Mesenchymal stem cell (in vitro differentiated cells and primary cell): ENCODE measurements at regions not wholly inside any gene's neighbourhood (a gene's known extent, or its start where the extent isn't known, plus 50 kb on each side); places are given as distances from the start of the nearest gene placed in this dataset.
"Not testable (repeated sequence)": the region's sequence is repeated elsewhere in the genome, so short reads cannot be mapped to it uniquely, and the experiment has no call there.

Experiments used
- DNase-seq: peaks from one replicate; pipeline ENCODE4 v3.0.0-alpha.2; 2013
- H2AFZ ChIP-seq: one replicate; pipeline ENCODE4 v1.6.1; 2013; ENCODE audit warnings: low read depth, mild to moderate bottlenecking, control low read depth, inconsistent platforms, low read length, moderate library complexity
- H2AK5ac ChIP-seq: 2 replicates; pipeline ENCODE4 v1.6.1; 2013; ENCODE audit warnings: low read length, moderate library complexity, mild to moderate bottlenecking, inconsistent platforms; ENCODE audit not compliant: severe bottlenecking
- H2BK120ac ChIP-seq: one replicate; pipeline ENCODE4 v1.6.1; 2013; ENCODE audit warnings: low read depth, mild to moderate bottlenecking, inconsistent platforms, low read length, moderate library complexity
- H2BK12ac ChIP-seq, 2 experiments: one replicate each; pipeline ENCODE4 v1.6.1; 2013; ENCODE audit warnings: inconsistent platforms in 2 of 2, low read length in 2 of 2, mild to moderate bottlenecking in 2 of 2, moderate library complexity in 2 of 2, control low read depth in 1 of 2
- H2BK15ac ChIP-seq: one replicate; pipeline ENCODE4 v1.6.1; 2013; ENCODE audit warnings: mild to moderate bottlenecking, low read depth, inconsistent platforms; ENCODE audit not compliant: poor library complexity, severe bottlenecking
- H2BK5ac ChIP-seq: 2 replicates; pipeline ENCODE4 v1.6.1; 2013; ENCODE audit warnings: low read depth, mild to moderate bottlenecking, low read length, control low read depth, inconsistent platforms; ENCODE audit not compliant: poor library complexity, severe bottlenecking
- H3K14ac ChIP-seq, 2 experiments: one replicate each; pipeline ENCODE4 v1.6.1; 2013; ENCODE audit warnings: inconsistent platforms in 2 of 2, low read length in 2 of 2, control low read depth in 1 of 2, mild to moderate bottlenecking in 1 of 2, moderate library complexity in 1 of 2
- H3K18ac ChIP-seq, 2 experiments: one replicate each; pipeline ENCODE4 v1.6.1; 2013; ENCODE audit warnings: inconsistent platforms in 2 of 2, low read length in 2 of 2, control low read depth in 1 of 2, low read depth in 1 of 2, mild to moderate bottlenecking in 1 of 2
- H3K23ac ChIP-seq, 2 experiments: one replicate each; pipeline ENCODE4 v1.6.1; 2013; ENCODE audit warnings: inconsistent platforms in 2 of 2, low read length in 2 of 2, mild to moderate bottlenecking in 2 of 2, moderate library complexity in 2 of 2, control low read depth in 1 of 2
- H3K27ac ChIP-seq: 2 replicates; pipeline ENCODE4 v1.5.1; 2013; ENCODE audit warnings: mild to moderate bottlenecking, moderate library complexity, low read length, control low read depth, inconsistent platforms; ENCODE audit not compliant: poor library complexity, severe bottlenecking
- H3K27me3 ChIP-seq, 2 experiments: 2 replicates each; pipeline versions ENCODE4 v1.6.1 to v1.7.0; 2013; ENCODE audit warnings: low read length in 2 of 2, mild to moderate bottlenecking in 2 of 2, moderate library complexity in 2 of 2, control low read depth in 1 of 2, inconsistent platforms in 1 of 2; ENCODE audit not compliant: control insufficient read depth in 1 of 2, insufficient read depth in 1 of 2
- H3K36me3 ChIP-seq, 2 experiments: 2 replicates each; pipeline versions ENCODE4 v1.6.1 to v1.7.0; 2013; ENCODE audit warnings: low read length in 2 of 2, control low read depth in 1 of 2, inconsistent platforms in 1 of 2, low read depth in 1 of 2, mild to moderate bottlenecking in 1 of 2; ENCODE audit not compliant: insufficient read depth in 2 of 2, control insufficient read depth in 1 of 2
- H3K4ac ChIP-seq, 2 experiments: one replicate each; pipeline ENCODE4 v1.6.1; 2013; ENCODE audit warnings: inconsistent platforms in 2 of 2, low read length in 2 of 2, mild to moderate bottlenecking in 2 of 2, moderate library complexity in 2 of 2, control low read depth in 1 of 2, low read depth in 1 of 2
- H3K4me1 ChIP-seq: 2 replicates; pipeline ENCODE4 v1.6.1; 2013; ENCODE audit warnings: low read depth, low read length, control low read depth; ENCODE audit not compliant: control insufficient read depth, insufficient read depth
- H3K4me2 ChIP-seq: 2 replicates; pipeline ENCODE4 v1.6.1; 2013; ENCODE audit warnings: low read length, mild to moderate bottlenecking, inconsistent platforms; ENCODE audit not compliant: poor library complexity, severe bottlenecking
- H3K4me3 ChIP-seq, 2 experiments: 2 replicates each; pipeline versions ENCODE4 v1.5.1 to v1.7.0; 2013; ENCODE audit warnings: low read length in 2 of 2, mild to moderate bottlenecking in 2 of 2, control low read depth in 1 of 2, low read depth in 1 of 2; ENCODE audit not compliant: insufficient read depth in 1 of 2
- H3K79me1 ChIP-seq: replicated peaks from 2 replicates; pipeline ENCODE4 v1.6.1; 2013; ENCODE audit warnings: mild to moderate bottlenecking, control low read depth, low read length, inconsistent platforms; ENCODE audit not compliant: poor library complexity, severe bottlenecking
- H3K9ac ChIP-seq: 2 replicates; pipeline ENCODE4 v1.7.0; 2013; ENCODE audit warnings: mild to moderate bottlenecking, low read length, moderate library complexity
- H3K9me3 ChIP-seq: 2 replicates; pipeline ENCODE4 v1.7.0; 2013; ENCODE audit warnings: mild to moderate bottlenecking, low read length; ENCODE audit not compliant: control insufficient read depth
- H4K8ac ChIP-seq: one replicate; pipeline ENCODE4 v1.6.1; 2013; ENCODE audit warnings: inconsistent platforms, mild to moderate bottlenecking, low read length, moderate library complexity
- H4K91ac ChIP-seq: one replicate; pipeline ENCODE4 v1.6.1; 2013; ENCODE audit warnings: mild to moderate bottlenecking, low read length, inconsistent platforms
- WGBS: methylation state at CpG from one replicate; pipeline ENCODE4 v1.1.7; 2013; ENCODE audit warnings: mixed read lengths; 5-methylcytosine and 5-hydroxymethylcytosine counted together

DNA sequence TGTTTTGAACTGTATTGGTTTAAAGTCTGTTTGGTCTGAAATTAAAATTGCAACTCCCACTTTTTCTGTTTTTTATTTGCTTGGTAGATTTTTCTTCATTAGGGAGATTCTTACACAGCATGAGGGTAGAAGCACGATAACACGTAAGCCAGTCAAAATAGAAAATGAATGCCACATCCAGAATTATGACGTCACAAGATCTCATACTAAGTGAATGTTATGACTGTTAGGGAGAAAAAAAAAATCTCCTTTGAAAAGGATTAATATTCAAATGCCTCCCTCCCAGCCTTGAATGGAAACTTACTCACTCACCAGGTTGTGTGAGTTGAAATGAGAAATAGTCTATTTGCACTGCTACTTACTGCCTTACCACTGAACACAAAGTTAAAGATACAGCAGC is 670.8 kb downstream of the TFAP2A start:
- Histone ChIP-seq H3K36me3 (no peaks in the 10 kb centered on the region), H3K79me1 (no peaks in the 10 kb centered on the region), H3K4me1 (no peaks in the 10 kb centered on the region), H3K23ac (no peak overlapping the region), H3K4ac (no peak overlapping the region), H2BK15ac (no peak overlapping the region), H4K91ac (no peak overlapping the region), H3K9ac (no peak overlapping the region), H3K27me3 (no peaks in the 10 kb centered on the region), H3K18ac (no peak overlapping the region), H3K27ac (no peak overlapping the region), H3K4me3 (no peak overlapping the region), H2BK12ac (no peak overlapping the region), H4K8ac (no peak overlapping the region), H2AK5ac (no peak overlapping the region), H3K14ac (no peak overlapping the region), H2BK120ac (no peak overlapping the region), H3K9me3 (peaks cover 10% of the 10 kb centered on the region), H2AFZ (no peak overlapping the region), H3K4me2 (no peak overlapping the region), H2BK5ac (no peak overlapping the region)
- DNase-seq: no peak
- 100% methylated on average over 2 of the region's 3 CpGs for WGBS

GRCh38 chr6:9732056-9732455 is 682.8 kb downstream of the TFAP2A start:
- Histone ChIP-seq H2BK15ac (no peak overlapping the region), H3K4me3 (no peak overlapping the region), H3K4me1 (no peaks in the 10 kb centered on the region), H3K9me3 (peaks cover 8% of the 10 kb centered on the region), H3K23ac (no peak overlapping the region), H2BK12ac (no peak overlapping the region), H3K18ac (no peak overlapping the region), H3K36me3 (no peaks in the 10 kb centered on the region), H3K27me3 (no peaks in the 10 kb centered on the region), H3K9ac (no peak overlapping the region), H3K14ac (no peak overlapping the region), H3K79me1 (no peaks in the 10 kb centered on the region), H3K27ac (no peak overlapping the region), H4K8ac (no peak overlapping the region), H2AK5ac (no peak overlapping the region), H3K4me2 (no peak overlapping the region), H4K91ac (no peak overlapping the region), H2BK5ac (no peak overlapping the region), H2BK120ac (no peak overlapping the region), H3K4ac (no peak overlapping the region), H2AFZ (no peak overlapping the region)
- no peak for DNase-seq
- WGBS: no CpG with 5 or more reads among the region's 1 CpG

DNA sequence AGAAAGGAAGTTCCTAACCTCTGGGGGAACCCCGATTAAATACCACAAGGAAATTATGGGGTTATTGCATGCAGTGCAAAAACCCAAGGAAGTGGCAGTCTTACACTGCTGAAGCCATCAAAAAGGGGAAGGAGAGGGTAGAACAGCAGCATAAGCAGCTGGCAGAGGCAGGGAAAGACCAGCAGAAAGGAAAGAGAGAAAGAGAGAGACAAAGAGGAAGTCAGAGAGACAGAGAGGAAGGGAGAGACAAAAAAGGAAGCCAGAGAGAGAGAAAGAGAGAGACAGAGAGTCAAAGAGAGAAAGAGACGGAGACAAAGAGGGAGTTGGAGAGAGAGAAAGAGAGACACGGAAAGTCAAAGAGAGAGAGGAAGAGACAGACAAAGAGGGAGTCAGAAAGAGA is 689.1 kb downstream of the TFAP2A start:
- WGBS: 86% methylated on average over 3 of the region's 3 CpGs
- not testable (repeated sequence) for H2AK5ac ChIP-seq, H3K4ac ChIP-seq, H3K4me1 ChIP-seq, DNase-seq, H3K79me1 ChIP-seq, H3K4me3 ChIP-seq, H4K8ac ChIP-seq, H3K4me2 ChIP-seq, H3K9me3 ChIP-seq, H3K27me3 ChIP-seq, H2BK15ac ChIP-seq, H3K36me3 ChIP-seq, H2BK5ac ChIP-seq, H2BK12ac ChIP-seq, H2BK120ac ChIP-seq, H3K9ac ChIP-seq, H3K14ac ChIP-seq, H3K18ac ChIP-seq, H4K91ac ChIP-seq, H3K23ac ChIP-seq, H3K27ac ChIP-seq
- H2AFZ ChIP-seq: peak overlapping the region; percentile 4

GRCh38 chr6:9717568-9717967 is 697.3 kb downstream of the TFAP2A start:
- H2AFZ ChIP-seq: no peak overlapping the region
- H3K14ac ChIP-seq: no peak overlapping the region
- no peaks in the 10 kb centered on the region for H3K36me3 ChIP-seq
- no peak overlapping the region for H3K23ac ChIP-seq
- no peak overlapping the region for H3K27ac ChIP-seq
- WGBS: no CpG with 5 or more reads among the region's 3 CpGs
- H3K4ac ChIP-seq: no peak overlapping the region
- no peak overlapping the region for H4K8ac ChIP-seq
- no peak overlapping the region for H3K9ac ChIP-seq
- no peak overlapping the region for H2BK120ac ChIP-seq
- H4K91ac ChIP-seq: no peak overlapping the region
- no peak overlapping the region for H3K18ac ChIP-seq
- H2BK12ac ChIP-seq: no peak overlapping the region
- no peak overlapping the region for H3K4me3 ChIP-seq
- H3K4me2 ChIP-seq: no peak overlapping the region
- no peak for DNase-seq
- H2BK15ac ChIP-seq: no peak overlapping the region
- no peak overlapping the region for H2AK5ac ChIP-seq
- H2BK5ac ChIP-seq: no peak overlapping the region
- no peaks in the 10 kb centered on the region for H3K79me1 ChIP-seq
- H3K9me3 ChIP-seq: no peaks in the 10 kb centered on the region
- H3K4me1 ChIP-seq: no peaks in the 10 kb centered on the region
- no peaks in the 10 kb centered on the region for H3K27me3 ChIP-seq
